K562 (cell line): ENCODE measurements at regions not wholly inside any gene's neighbourhood (a gene's known extent, or its start where the extent isn't known, plus 50 kb on each side); places are given as distances from the start of the nearest gene placed in this dataset.

ENCODE experiments used
- ATAC-seq: fragments of 200-7000 bp; cut with Tn5 transposase; 3 replicates; pipeline ENCODE4 v1.9.1; 2020; ENCODE audit warnings: moderate library complexity
- BruUV-seq: library from RNA; stranded (reverse); fragments of 400-500 nt; replicated peaks from 2 replicates; lab custom pipeline; 2021; lab: Mats Ljungman, UMichigan
- CTCF ChIA-PET: fragments of 300-600 bp; formaldehyde crosslinking; extraction: SDS; loops from one replicate; lab custom pipeline; 2021; ENCODE audit warnings: low intra/inter-chr PET ratio; lab: Yijun Ruan, JAX
- POLR2A ChIA-PET: fragments of 300-600, 350-650 bp; sonication (Branson Sonifier 250); formaldehyde crosslinking; extraction: SDS; loops from one replicate; lab custom pipeline; 2021; ENCODE audit warnings: antibody characterized with exemption, inconsistent platforms; lab: Yijun Ruan, JAX
- DNase-seq, 4 experiments: peaks; one replicate each; pipeline versions ENCODE4 v3.0.0 to v3.0.0-alpha.2; 2011 to 2018; ENCODE audit warnings: low spot score in 3 of 4, mixed read lengths in 3 of 4; ENCODE audit errors: extremely low read depth in 1 of 4
- FAIRE-seq: peaks from 2 replicates; lab custom pipeline; 2011; peaks lifted over from hg19 to GRCh38; lab: Jason Lieb, UNC
- H2AFZ ChIP-seq: 2 replicates; pipeline ENCODE4 v1.6.0; 2011; ENCODE audit warnings: low read depth, low read length, control low read depth, inconsistent platforms
- H3K27ac ChIP-seq: fragments of 200-600 bp; 3 replicates; pipeline ENCODE4 v1.8.0; 2011; ENCODE audit warnings: low read depth, mild to moderate bottlenecking, control low read depth, inconsistent platforms, low read length, moderate library complexity, mixed read lengths; ENCODE audit errors: extremely low read depth
- H3K27me3 ChIP-seq, 2 experiments: fragments of 300-600 bp in 1 of 2; 2 replicates in 1 of 2; 3 replicates in 1 of 2; pipeline versions ENCODE4 v1.6.0 to v1.8.0; 2011; ENCODE audit warnings: inconsistent platforms in 2 of 2, low read length in 2 of 2, mild to moderate bottlenecking in 1 of 2, mixed read lengths in 1 of 2, moderate library complexity in 1 of 2; ENCODE audit not compliant: control insufficient read depth in 2 of 2, insufficient read depth in 2 of 2
- H3K36me3 ChIP-seq: fragments of 300-600 bp; 3 replicates; pipeline ENCODE4 v1.8.0; 2011; ENCODE audit warnings: mild to moderate bottlenecking, low read length, inconsistent platforms; ENCODE audit not compliant: control insufficient read depth, insufficient read depth
- H3K4me1 ChIP-seq, 2 experiments: fragments of 200-600 bp in 1 of 2; replicated peaks in 1 of 2; 2 replicates in 1 of 2; 3 replicates in 1 of 2; pipeline versions ENCODE4 v1.5.1 to v1.8.0; 2011; ENCODE audit warnings: inconsistent platforms in 2 of 2, low read length in 2 of 2, mild to moderate bottlenecking in 1 of 2, mixed read lengths in 1 of 2, moderate library complexity in 1 of 2; ENCODE audit not compliant: control insufficient read depth in 2 of 2, insufficient read depth in 2 of 2
- H3K4me2 ChIP-seq: 2 replicates; pipeline ENCODE4 v1.6.1; 2011; ENCODE audit warnings: low read length, control low read depth, inconsistent platforms, mixed read lengths; ENCODE audit not compliant: insufficient read depth
- H3K4me3 ChIP-seq: fragments of 200-600 bp; sonication (generic), shearing (Covaris generic); 2 replicates; pipeline ENCODE4 v1.5.1; 2016; ENCODE audit warnings: control low read depth, inconsistent platforms
- H3K79me2 ChIP-seq: fragments of 200-600 bp; 3 replicates; pipeline ENCODE4 v1.8.0; 2011; ENCODE audit warnings: low read length, inconsistent platforms; ENCODE audit not compliant: control insufficient read depth, insufficient read depth
- H3K9ac ChIP-seq, 2 experiments: 2 replicates each; pipeline versions ENCODE4 v1.6.0 to v1.6.1; 2011; ENCODE audit warnings: low read depth in 2 of 2, low read length in 2 of 2, control low read depth in 1 of 2, inconsistent platforms in 1 of 2, mild to moderate bottlenecking in 1 of 2, mixed read lengths in 1 of 2; ENCODE audit not compliant: insufficient read depth in 1 of 2
- H3K9me1 ChIP-seq: one replicate; pipeline ENCODE4 v1.6.0; 2011; ENCODE audit warnings: inconsistent platforms, mild to moderate bottlenecking, low read length, moderate library complexity; ENCODE audit not compliant: control insufficient read depth, insufficient read depth
- H3K9me3 ChIP-seq: replicated peaks from 2 replicates; pipeline ENCODE4 v1.5.1; 2011; ENCODE audit warnings: low read depth, low read length, inconsistent platforms; ENCODE audit not compliant: control insufficient read depth, insufficient read depth
- H4K20me1 ChIP-seq: replicated peaks from 2 replicates; pipeline ENCODE4 v1.6.1; 2011; ENCODE audit warnings: low read length, inconsistent platforms, mixed read lengths; ENCODE audit not compliant: control insufficient read depth, insufficient read depth
- MTA2 ChIP-seq: fragments of 450-650 bp; IDR thresholded peaks from 2 replicates; pipeline ENCODE4 v1.6.1; 2016; ENCODE audit warnings: low read depth
- NBN ChIP-seq: fragments of 450-650 bp; IDR thresholded peaks from 2 replicates; pipeline ENCODE4 v1.6.1; 2016; ENCODE audit warnings: low read depth, mild to moderate bottlenecking
- PTRF ChIP-seq: fragments of 450-650 bp; IDR thresholded peaks from 2 replicates; pipeline ENCODE4 v1.6.1; 2016; ENCODE audit warnings: mild to moderate bottlenecking, missing genetic modification characterization, missing compliant biosample characterization
- RBM25 ChIP-seq: fragments of 200-400 bp; formaldehyde crosslinking; IDR thresholded peaks from 2 replicates; pipeline ENCODE4 v1.6.1; 2018; ENCODE audit warnings: low read length, low read depth, moderate library complexity; ENCODE audit not compliant: severe bottlenecking
- SIRT6 ChIP-seq: IDR thresholded peaks from one replicate; pipeline ENCODE4 v1.6.1; 2012; ENCODE audit warnings: low read depth, mild to moderate bottlenecking, control low read depth, inconsistent platforms, low read length, moderate library complexity
- SMAD3 ChIP-seq: fragments of 450-650 bp; formaldehyde crosslinking; conservative IDR thresholded peaks from 2 replicates; pipeline ENCODE4 v1.4.0; 2020; ENCODE audit warnings: mild to moderate bottlenecking
- SMARCE1 ChIP-seq: fragments of 450-650 bp; IDR thresholded peaks from 2 replicates; pipeline ENCODE4 v1.7.1; 2016; ENCODE audit warnings: mild to moderate bottlenecking
- SUPT5H ChIP-seq: fragments of 450-650 bp; IDR thresholded peaks from 2 replicates; pipeline ENCODE4 v1.6.1; 2016
- TAF15 ChIP-seq: fragments of 200-400 bp; formaldehyde crosslinking; IDR thresholded peaks from 2 replicates; pipeline ENCODE4 v1.6.1; 2017; ENCODE audit warnings: mild to moderate bottlenecking, low read depth, low read length, moderate library complexity
- XRCC4 ChIP-seq: IDR thresholded peaks from one replicate; pipeline ENCODE4 v1.6.1; 2011; ENCODE audit not compliant: insufficient read depth, insufficient read length; ENCODE audit errors: extremely low read depth
- ZC3H8 ChIP-seq: fragments of 450-650 bp; IDR thresholded peaks from 2 replicates; pipeline ENCODE4 v1.6.1; 2017
- ZFP30 ChIP-seq: fragments of 250-450 bp; sonication (Bioruptor Pico); IDR thresholded peaks from 2 replicates; pipeline ENCODE4 v1.8.0; 2022; ENCODE audit warnings: moderate library complexity, mild to moderate bottlenecking, inconsistent platforms, borderline replicate concordance
- ZNF121 ChIP-seq: sonication (generic); formaldehyde crosslinking; conservative IDR thresholded peaks from 2 replicates; pipeline ENCODE4 v1.8.0; 2022; ENCODE audit warnings: missing genetic modification reagents
- WGBS: fragments of 100-300 bp; shearing (Covaris generic); methylation state at CpG from one replicate; pipeline ENCODE4 v1.1.6; 2016; ENCODE audit warnings: low coverage, mixed read lengths; ENCODE audit not compliant: insufficient coverage; ENCODE audit errors: missing lambda C conversion rate; 5-methylcytosine and 5-hydroxymethylcytosine counted together
- in situ Hi-C: fragments of 300-500 bp; cut with MboI; formaldehyde crosslinking; loops from 4 replicates; pipeline ENCODE4 v1.15.0; 2018; ENCODE audit warnings: inconsistent platforms, mixed read lengths
- intact Hi-C: fragments of 100-400 bp; cut with micrococcal nuclease; formaldehyde crosslinking; loops from 2 replicates; pipeline ENCODE4 v1.14.2; 2022
- TF ChIP-seq, protein P1 (sequence below): fragments of 250-450 bp; sonication (Bioruptor Pico); IDR thresholded peaks from 2 replicates; pipeline ENCODE4 v1.8.0; 2021; ENCODE audit warnings: moderate library complexity, mild to moderate bottlenecking, inconsistent platforms

DNA sequence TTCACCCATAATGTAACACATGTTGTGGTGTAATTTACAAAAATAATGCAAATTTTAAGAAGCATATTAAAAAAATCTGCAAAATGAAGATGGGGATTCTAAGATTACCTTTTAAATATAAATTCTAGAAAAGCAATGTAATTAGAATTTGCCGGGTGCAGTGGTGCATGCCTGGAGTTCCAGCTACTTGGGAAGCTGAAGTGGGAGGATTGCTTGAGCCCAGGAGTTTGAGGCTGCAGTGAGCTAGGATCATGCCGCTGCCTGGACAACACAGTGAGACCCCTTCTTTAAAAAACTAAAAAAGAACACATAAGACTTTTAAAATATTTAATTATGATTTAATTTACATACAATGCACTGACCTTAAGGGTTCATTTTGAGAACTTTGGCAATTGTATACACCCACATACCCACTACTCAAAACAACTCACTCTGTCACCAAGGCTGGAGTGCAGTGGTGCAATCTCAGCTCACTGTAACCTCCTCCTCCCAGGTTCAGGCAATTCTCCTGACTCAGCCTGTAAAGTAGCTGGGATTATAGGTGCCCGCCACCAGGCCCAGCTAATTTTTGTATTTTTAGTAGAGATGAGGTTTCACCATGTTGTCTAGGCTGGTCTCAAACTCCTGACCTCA lies 134.0 kb upstream of the TBL1XR1 start:
- in situ Hi-C loops (no loop called here), intact Hi-C loops (no loop called here)
- peaks cover 7 to 26% of the 10 kb centered on the region in 2 experiments for H3K4me1 ChIP-seq
- no peaks in the 10 kb centered on the region for H3K9me1 ChIP-seq
- H3K4me3 ChIP-seq: no peak overlapping the region
- no peak for ATAC-seq
- peak overlapping the region; percentile 85; the same call in 1 of the 2 replicates for H2AFZ ChIP-seq
- no peak overlapping the region for H3K9ac ChIP-seq
- no peaks in the 10 kb centered on the region for H3K79me2 ChIP-seq
- H3K27me3 ChIP-seq: no peaks in the 10 kb centered on the region
- no peak overlapping the region for H3K27ac ChIP-seq
- ChIA-PET CTCF (no interaction called here), POLR2A (interaction anchor here (0.8 kb wide), 1 partner anchor 7 kb away, joined by 3 read pairs; no protein-coding TSS in a partner anchor)
- no peak for DNase-seq
- H3K4me2 ChIP-seq: no peak overlapping the region
- no peaks in the 10 kb centered on the region for H4K20me1 ChIP-seq
- WGBS: 81% methylated on average over 3 of the region's 3 CpGs
- FAIRE-seq: no peak
- no peaks in the 10 kb centered on the region for H3K9me3 ChIP-seq
- no TSS peak for BruUV-seq
- TF ChIP-seq SMAD3 (CRISPR knock-in tag) (no peak), TAF15 (no peak), MTA2 (no peak), RBM25 (peak; percentile 50), NBN (no peak), SUPT5H (no peak), XRCC4 (no peak), PTRF (no peak), SIRT6 (no peak), ZNF121 (CRISPR knock-in tag) (peak; percentile 66), ZC3H8 (no peak), ZFP30 (CRISPR knock-in tag) (no peak), SMARCE1 (no peak)
- TF ChIP-seq, protein P1, sequence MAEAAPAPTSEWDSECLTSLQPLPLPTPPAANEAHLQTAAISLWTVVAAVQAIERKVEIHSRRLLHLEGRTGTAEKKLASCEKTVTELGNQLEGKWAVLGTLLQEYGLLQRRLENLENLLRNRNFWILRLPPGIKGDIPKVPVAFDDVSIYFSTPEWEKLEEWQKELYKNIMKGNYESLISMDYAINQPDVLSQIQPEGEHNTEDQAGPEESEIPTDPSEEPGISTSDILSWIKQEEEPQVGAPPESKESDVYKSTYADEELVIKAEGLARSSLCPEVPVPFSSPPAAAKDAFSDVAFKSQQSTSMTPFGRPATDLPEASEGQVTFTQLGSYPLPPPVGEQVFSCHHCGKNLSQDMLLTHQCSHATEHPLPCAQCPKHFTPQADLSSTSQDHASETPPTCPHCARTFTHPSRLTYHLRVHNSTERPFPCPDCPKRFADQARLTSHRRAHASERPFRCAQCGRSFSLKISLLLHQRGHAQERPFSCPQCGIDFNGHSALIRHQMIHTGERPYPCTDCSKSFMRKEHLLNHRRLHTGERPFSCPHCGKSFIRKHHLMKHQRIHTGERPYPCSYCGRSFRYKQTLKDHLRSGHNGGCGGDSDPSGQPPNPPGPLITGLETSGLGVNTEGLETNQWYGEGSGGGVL (CRISPR knock-in tag): no peak
- no peaks in the 10 kb centered on the region for H3K36me3 ChIP-seq
